Trophoblast cell (in vitro differentiated cells and primary cell): ENCODE measurements at regions not wholly inside any gene's neighbourhood (a gene's known extent, or its start where the extent isn't known, plus 50 kb on each side); places are given as distances from the start of the nearest gene placed in this dataset.

Experiments used
- DNase-seq, 2 donors: peaks; one replicate each; pipeline ENCODE4 v3.0.0-alpha.2; 2016
- H2AFZ ChIP-seq: 2 replicates; pipeline ENCODE4 v1.6.1; 2013; ENCODE audit warnings: low read length, moderate library complexity, mild to moderate bottlenecking; ENCODE audit not compliant: insufficient read depth, poor library complexity
- H2AK5ac ChIP-seq: 2 replicates; pipeline ENCODE4 v1.6.1; 2013; ENCODE audit warnings: mild to moderate bottlenecking, low read length
- H2BK120ac ChIP-seq: 2 replicates; pipeline ENCODE4 v1.6.1; 2013; ENCODE audit warnings: low read length, mild to moderate bottlenecking, moderate library complexity; ENCODE audit not compliant: insufficient read depth, poor library complexity
- H2BK12ac ChIP-seq: 2 replicates; pipeline ENCODE4 v1.6.1; 2013; ENCODE audit warnings: mild to moderate bottlenecking, low read length, moderate library complexity
- H2BK5ac ChIP-seq: 2 replicates; pipeline ENCODE4 v1.6.1; 2013; ENCODE audit warnings: low read length, low read depth, moderate library complexity, mild to moderate bottlenecking; ENCODE audit not compliant: poor library complexity
- H3K14ac ChIP-seq: 2 replicates; pipeline ENCODE4 v1.6.1; 2013; ENCODE audit warnings: mild to moderate bottlenecking, low read length
- H3K18ac ChIP-seq: 2 replicates; pipeline ENCODE4 v1.6.1; 2013; ENCODE audit warnings: mild to moderate bottlenecking, low read length
- H3K23ac ChIP-seq: 2 replicates; pipeline ENCODE4 v1.6.1; 2013; ENCODE audit warnings: low read length
- H3K27ac ChIP-seq: 2 replicates; pipeline ENCODE4 v1.5.1; 2013; ENCODE audit warnings: low read depth, mild to moderate bottlenecking, inconsistent platforms, low read length, moderate library complexity
- H3K27me3 ChIP-seq: 2 replicates; pipeline ENCODE4 v1.6.1; 2013; ENCODE audit warnings: inconsistent platforms, mild to moderate bottlenecking, low read length, moderate library complexity; ENCODE audit not compliant: insufficient read depth
- H3K36me3 ChIP-seq, 2 experiments: 1 replicate in 1 of 2; 2 replicates in 1 of 2; pipeline ENCODE4 v1.6.1; 2013; ENCODE audit warnings: low read length in 2 of 2, mild to moderate bottlenecking in 2 of 2, moderate library complexity in 1 of 2; ENCODE audit not compliant: insufficient read depth in 2 of 2, control insufficient read depth in 1 of 2
- H3K4ac ChIP-seq: 2 replicates; pipeline ENCODE4 v1.6.1; 2013; ENCODE audit warnings: low read depth, mild to moderate bottlenecking, low read length, moderate library complexity
- H3K4me1 ChIP-seq, 2 experiments: 1 replicate in 1 of 2; 2 replicates in 1 of 2; pipeline ENCODE4 v1.6.1; 2013; ENCODE audit warnings: low read length in 2 of 2, mild to moderate bottlenecking in 2 of 2, moderate library complexity in 1 of 2; ENCODE audit not compliant: insufficient read depth in 2 of 2, control insufficient read depth in 1 of 2
- H3K4me2 ChIP-seq: 2 replicates; pipeline ENCODE4 v1.6.1; 2013; ENCODE audit warnings: inconsistent platforms, mild to moderate bottlenecking, low read length, moderate library complexity
- H3K4me3 ChIP-seq: 2 replicates; pipeline ENCODE4 v1.5.1; 2013; ENCODE audit warnings: mild to moderate bottlenecking, low read depth, low read length, inconsistent platforms
- H3K79me1 ChIP-seq: one replicate; pipeline ENCODE4 v1.6.1; 2013; ENCODE audit warnings: low read length
- H3K79me2 ChIP-seq: 2 replicates; pipeline ENCODE4 v1.6.1; 2013; ENCODE audit warnings: low read length, mild to moderate bottlenecking; ENCODE audit not compliant: control insufficient read depth, insufficient read depth, poor library complexity
- H3K9ac ChIP-seq: 2 replicates; pipeline ENCODE4 v1.6.1; 2013; ENCODE audit warnings: mild to moderate bottlenecking, low read length
- H3K9me3 ChIP-seq: 2 replicates; pipeline ENCODE4 v1.6.1; 2013; ENCODE audit warnings: low read depth, mild to moderate bottlenecking, control low read depth, inconsistent platforms, low read length; ENCODE audit not compliant: insufficient read depth
- H4K12ac ChIP-seq: 2 replicates; pipeline ENCODE4 v1.6.1; 2013; ENCODE audit warnings: low read depth, mild to moderate bottlenecking, low read length, moderate library complexity
- H4K8ac ChIP-seq: 2 replicates; pipeline ENCODE4 v1.6.1; 2013; ENCODE audit warnings: low read depth, mild to moderate bottlenecking, low read length, moderate library complexity
- H4K91ac ChIP-seq: one replicate; pipeline ENCODE4 v1.6.1; 2013; ENCODE audit warnings: low read depth, mild to moderate bottlenecking, low read length, moderate library complexity
- WGBS: extraction: QIAGEN DNeasy Blood & Tissue Kit; methylation state at CpG from one replicate; pipeline ENCODE4 v1.1.7; 2013; ENCODE audit warnings: missing lambda C conversion rate; ENCODE audit not compliant: insufficient read length, insufficient coverage; ENCODE audit errors: extremely low coverage; 5-methylcytosine and 5-hydroxymethylcytosine counted together

DNA sequence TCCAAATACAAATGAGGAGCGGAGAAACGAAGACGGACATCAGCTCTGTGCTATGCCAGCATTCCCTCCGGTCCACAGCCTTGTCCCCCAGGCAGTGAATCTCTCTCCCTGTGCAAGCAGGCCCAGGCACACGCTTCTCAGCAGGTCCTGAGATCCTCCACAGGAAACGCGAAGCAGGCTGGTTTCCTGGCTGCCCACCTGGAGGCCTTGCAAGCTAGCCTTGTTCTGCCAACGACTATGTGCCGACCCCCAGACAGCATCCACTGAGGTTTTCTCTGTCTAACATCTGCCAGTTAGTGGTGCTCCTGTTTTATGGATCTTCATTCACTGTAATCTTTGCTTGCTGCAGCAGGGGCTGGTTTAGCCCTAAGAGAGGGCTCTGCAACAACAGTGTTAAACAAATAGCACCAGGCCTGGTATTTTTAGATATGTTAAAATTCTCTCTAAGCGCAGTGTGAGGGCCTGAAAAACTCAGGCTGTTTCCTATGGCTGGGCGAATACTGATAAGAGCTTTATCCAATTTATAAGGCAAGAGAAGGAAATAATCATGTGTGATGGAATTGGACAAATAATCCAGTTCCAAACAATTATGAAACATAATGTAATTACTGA is 386.0 kb upstream of the ARID1B start:
- Histone ChIP-seq H3K4me3 (no peak overlapping the region), H3K4me1 (peaks cover 5 to 7% of the 10 kb centered on the region in 2 experiments), H3K79me2 (no peaks in the 10 kb centered on the region), H2BK12ac (no peak overlapping the region), H4K8ac (no peak overlapping the region), H3K4me2 (no peak overlapping the region), H3K36me3 (no peaks in the 10 kb centered on the region), H4K91ac (no peak overlapping the region), H3K14ac (no peak overlapping the region), H2AK5ac (no peak overlapping the region), H3K9ac (no peak overlapping the region), H3K9me3 (no peaks in the 10 kb centered on the region), H3K27me3 (no peaks in the 10 kb centered on the region), H3K79me1 (no peaks in the 10 kb centered on the region), H3K4ac (no peak overlapping the region), H3K18ac (no peak overlapping the region), H4K12ac (no peak overlapping the region), H2BK5ac (no peak overlapping the region), H3K23ac (no peak overlapping the region), H3K27ac (no peak overlapping the region), H2AFZ (no peak overlapping the region), H2BK120ac (no peak overlapping the region)
- DNase-seq, result peak; percentile 45 to 70
- WGBS, result no CpG with 5 or more reads among the region's 11 CpGs

DNA sequence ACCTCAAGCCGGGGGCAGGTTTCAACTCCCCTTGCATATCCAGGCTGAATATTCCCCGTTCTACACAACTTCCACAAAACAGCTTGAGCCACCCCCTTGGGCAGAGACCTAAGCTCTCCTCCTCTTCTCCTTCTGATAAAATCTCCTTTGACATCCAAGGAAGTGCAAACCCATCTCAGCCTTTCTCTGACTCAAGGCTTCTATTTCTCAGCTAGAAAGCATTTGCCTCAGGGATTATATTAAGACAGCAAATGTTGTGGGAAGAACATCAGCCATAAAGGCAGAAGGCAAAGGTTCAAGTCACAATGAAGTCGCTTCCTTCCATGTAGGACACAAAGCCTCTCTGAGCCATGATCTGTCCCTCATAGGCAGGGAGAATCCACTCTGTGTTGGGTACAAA is 386.6 kb upstream of the ARID1B start:
- H3K4me2 ChIP-seq, result no peak overlapping the region
- no peak overlapping the region for H2AK5ac ChIP-seq
- H2BK120ac ChIP-seq, result no peak overlapping the region
- H4K12ac ChIP-seq, result no peak overlapping the region
- no peak overlapping the region for H3K9ac ChIP-seq
- no peak overlapping the region for H4K91ac ChIP-seq
- no peak overlapping the region for H4K8ac ChIP-seq
- no peak overlapping the region for H3K4ac ChIP-seq
- H3K79me1 ChIP-seq, result no peaks in the 10 kb centered on the region
- no peak overlapping the region for H3K14ac ChIP-seq
- H3K36me3 ChIP-seq, result no peaks in the 10 kb centered on the region
- no peak overlapping the region for H2AFZ ChIP-seq
- WGBS, result no CpG with 5 or more reads among the region's 3 CpGs
- DNase-seq, result peak; percentile 35 to 84
- H3K79me2 ChIP-seq, result no peaks in the 10 kb centered on the region
- H3K23ac ChIP-seq, result no peak overlapping the region
- H2BK12ac ChIP-seq, result no peak overlapping the region
- H3K4me1 ChIP-seq, result peaks cover 5 to 7% of the 10 kb centered on the region in 2 experiments
- no peak overlapping the region for H2BK5ac ChIP-seq
- H3K9me3 ChIP-seq, result no peaks in the 10 kb centered on the region
- H3K4me3 ChIP-seq, result no peak overlapping the region
- no peak overlapping the region for H3K27ac ChIP-seq
- no peak overlapping the region for H3K18ac ChIP-seq
- H3K27me3 ChIP-seq, result no peaks in the 10 kb centered on the region

DNA sequence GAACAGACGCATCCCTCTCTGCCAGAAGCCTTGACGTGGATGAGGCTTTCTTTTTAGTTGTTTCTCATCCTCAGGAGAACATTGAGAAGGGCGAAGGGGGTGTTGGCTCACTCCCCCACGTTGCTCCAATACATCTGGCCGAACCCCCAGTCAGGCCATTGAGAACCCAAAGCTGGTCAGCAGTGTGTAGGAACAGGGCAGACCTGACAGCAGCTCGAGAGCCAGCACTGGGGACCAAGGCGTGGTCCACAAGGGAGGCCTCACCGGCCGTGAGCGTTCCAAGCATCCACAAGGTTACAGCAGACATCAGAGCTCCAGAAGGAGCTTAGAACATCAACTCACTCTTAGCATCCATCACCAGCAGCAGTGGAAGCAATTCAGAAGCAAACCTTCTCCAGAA is 387.9 kb upstream of the ARID1B start:
- Histone ChIP-seq H3K14ac (no peak overlapping the region), H3K36me3 (no peaks in the 10 kb centered on the region), H2BK120ac (no peak overlapping the region), H2BK12ac (no peak overlapping the region), H3K9ac (no peak overlapping the region), H3K9me3 (no peaks in the 10 kb centered on the region), H3K27me3 (no peaks in the 10 kb centered on the region), H4K8ac (no peak overlapping the region), H3K4ac (no peak overlapping the region), H3K4me3 (no peak overlapping the region), H2AK5ac (no peak overlapping the region), H3K79me1 (no peaks in the 10 kb centered on the region), H3K18ac (no peak overlapping the region), H4K91ac (no peak overlapping the region), H3K23ac (no peak overlapping the region), H2BK5ac (no peak overlapping the region), H3K4me1 (peaks cover 5 to 7% of the 10 kb centered on the region in 2 experiments), H3K79me2 (no peaks in the 10 kb centered on the region), H3K27ac (no peak overlapping the region), H2AFZ (no peak overlapping the region), H3K4me2 (no peak overlapping the region), H4K12ac (no peak overlapping the region)
- WGBS, result no CpG with 5 or more reads among the region's 10 CpGs
- DNase-seq, result no peak

DNA sequence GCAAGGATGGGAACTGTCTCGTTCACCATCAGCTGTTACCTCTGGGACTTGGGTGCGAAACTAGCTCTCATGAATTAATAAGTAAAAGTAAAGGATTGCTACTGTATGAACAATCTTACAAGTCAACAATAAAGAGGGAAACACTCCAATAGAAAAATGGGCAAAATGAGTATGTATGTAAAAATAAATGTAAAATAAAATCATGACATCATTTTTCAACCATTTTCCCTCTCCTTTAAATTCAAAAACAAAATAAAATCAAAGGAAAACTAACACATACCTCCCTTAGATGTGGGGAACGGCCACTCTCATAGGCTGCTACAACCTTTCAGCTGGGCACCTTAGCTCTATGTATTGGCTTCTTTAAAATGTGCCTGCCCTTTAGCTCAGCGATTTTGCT is 389.7 kb upstream of the ARID1B start:
- H3K23ac ChIP-seq, result no peak overlapping the region
- H3K27ac ChIP-seq, result no peak overlapping the region
- H2AFZ ChIP-seq, result no peak overlapping the region

More for the DNA sequence above, 389.7 kb upstream of the ARID1B start:
- Histone ChIP-seq H2AK5ac (no peak overlapping the region), H3K9me3 (no peaks in the 10 kb centered on the region), H3K4me2 (no peak overlapping the region), H4K91ac (no peak overlapping the region), H3K4ac (no peak overlapping the region), H3K18ac (no peak overlapping the region), H4K8ac (no peak overlapping the region), H3K36me3 (no peaks in the 10 kb centered on the region), H2BK120ac (no peak overlapping the region), H3K79me2 (no peaks in the 10 kb centered on the region), H3K14ac (no peak overlapping the region), H3K27me3 (no peaks in the 10 kb centered on the region), H2BK5ac (no peak overlapping the region), H3K9ac (no peak overlapping the region), H3K4me1 (peaks cover 5 to 10% of the 10 kb centered on the region in 2 experiments), H2BK12ac (no peak overlapping the region), H3K4me3 (no peak overlapping the region), H3K79me1 (no peaks in the 10 kb centered on the region), H4K12ac (no peak overlapping the region)
- DNase-seq, result no peak
- no CpG with 5 or more reads among the region's 4 CpGs for WGBS
